ENCODE measurements at regions not wholly inside any gene's neighbourhood (a gene's known extent, or its start where the extent isn't known, plus 50 kb on each side); places are given as distances from the start of the nearest gene placed in this dataset.

- DNase-seq, result no peak
These were observed 82.8 kb upstream of the ADO start for GRCh38 chr10:62721687-62722086.

GRCh38 chr10:62723375-62723774 is 81.1 kb upstream of the ADO start:
- no peak for DNase-seq

GRCh38 chr10:62724465-62724864 is 80.1 kb upstream of the ADO start:
- no peak for DNase-seq

GRCh38 chr10:62726142-62726541 is 78.4 kb upstream of the ADO start:
- DNase-seq, result no peak

- no peak for DNase-seq
These were observed 77.9 kb upstream of the ADO start for GRCh38 chr10:62726638-62727037.

GRCh38 chr10:62727934-62728333 is 76.6 kb upstream of the ADO start:
- DNase-seq, result no peak

GRCh38 chr10:62728479-62728878 is 76.0 kb upstream of the ADO start:
- no peak for DNase-seq

GRCh38 chr10:62732841-62733653 is 71.5 kb upstream of the ADO start:
- DNase-seq, result no peak

- DNase-seq, result no peak
These were observed 70.7 kb upstream of the ADO start for GRCh38 chr10:62733654-62734293.

- DNase-seq, result no peak
These were observed 69.6 kb upstream of the ADO start for GRCh38 chr10:62734781-62735463.

- no peak for DNase-seq
These were observed 68.9 kb upstream of the ADO start for GRCh38 chr10:62735464-62736167.

GRCh38 chr10:62736168-62736546 is 68.4 kb upstream of the ADO start:
- DNase-seq, result no peak

GRCh38 chr10:62738916-62739315 is 65.6 kb upstream of the ADO start:
- no peak for DNase-seq

GRCh38 chr10:62740885-62741745 is 63.4 kb upstream of the ADO start:
- DNase-seq, result no peak

GRCh38 chr10:62741996-62742395 is 62.5 kb upstream of the ADO start:
- no peak for DNase-seq

- no peak for DNase-seq
These were observed 61.9 kb upstream of the ADO start for GRCh38 chr10:62742536-62743061.

GRCh38 chr10:62744136-62744535 is 60.4 kb upstream of the ADO start:
- no peak for DNase-seq

GRCh38 chr10:62745581-62745980 is 58.9 kb upstream of the ADO start:
- DNase-seq, result no peak

GRCh38 chr10:62746951-62747729 is 57.4 kb upstream of the ADO start:
- no peak for DNase-seq

GRCh38 chr10:62748386-62748785 is 56.1 kb upstream of the ADO start:
- DNase-seq, result no peak

- DNase-seq, result no peak
These were observed 55.3 kb upstream of the ADO start for GRCh38 chr10:62749093-62749683.
